ENCODE measurements at regions not wholly inside any gene's neighbourhood (a gene's known extent, or its start where the extent isn't known, plus 50 kb on each side); places are given as distances from the start of the nearest gene placed in this dataset.
"Not testable (repeated sequence)": the region's sequence is repeated elsewhere in the genome, so short reads cannot be mapped to it uniquely, and the experiment has no call there.

- H3K4me1 ChIP-seq; H3K36me3 ChIP-seq; H3K27me3 ChIP-seq; ATAC-seq; H3K4me3 ChIP-seq; intact Hi-C loops (cut with DNase I); H3K9me3 ChIP-seq; DNase-seq: not testable (repeated sequence)
- H3K27ac ChIP-seq: peak overlapping the region in 1 of 12 donors; percentile 24
- WGBS, 4 donors: 52 to 65% (median 55%) methylated on average over 4 of the region's 4 CpGs; no CpG with 5 or more reads in 1 of the 4 donors
- TF ChIP-seq, protein P1, sequence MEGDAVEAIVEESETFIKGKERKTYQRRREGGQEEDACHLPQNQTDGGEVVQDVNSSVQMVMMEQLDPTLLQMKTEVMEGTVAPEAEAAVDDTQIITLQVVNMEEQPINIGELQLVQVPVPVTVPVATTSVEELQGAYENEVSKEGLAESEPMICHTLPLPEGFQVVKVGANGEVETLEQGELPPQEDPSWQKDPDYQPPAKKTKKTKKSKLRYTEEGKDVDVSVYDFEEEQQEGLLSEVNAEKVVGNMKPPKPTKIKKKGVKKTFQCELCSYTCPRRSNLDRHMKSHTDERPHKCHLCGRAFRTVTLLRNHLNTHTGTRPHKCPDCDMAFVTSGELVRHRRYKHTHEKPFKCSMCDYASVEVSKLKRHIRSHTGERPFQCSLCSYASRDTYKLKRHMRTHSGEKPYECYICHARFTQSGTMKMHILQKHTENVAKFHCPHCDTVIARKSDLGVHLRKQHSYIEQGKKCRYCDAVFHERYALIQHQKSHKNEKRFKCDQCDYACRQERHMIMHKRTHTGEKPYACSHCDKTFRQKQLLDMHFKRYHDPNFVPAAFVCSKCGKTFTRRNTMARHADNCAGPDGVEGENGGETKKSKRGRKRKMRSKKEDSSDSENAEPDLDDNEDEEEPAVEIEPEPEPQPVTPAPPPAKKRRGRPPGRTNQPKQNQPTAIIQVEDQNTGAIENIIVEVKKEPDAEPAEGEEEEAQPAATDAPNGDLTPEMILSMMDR (IDR thresholded peaks at IDR 0.05): peak in 10 of 12 donors; percentile 23 to 46 (median 34)
Measured at GRCh38 chr9:43127949-43128348, 944.5 kb downstream of the SPATA31A6 start.

- 36 to 61% (median 38%) methylated on average over 2 of the region's 2 CpGs for WGBS, 4 donors
- H3K36me3 ChIP-seq; H3K4me3 ChIP-seq; ATAC-seq; H3K27me3 ChIP-seq; intact Hi-C loops (cut with DNase I); DNase-seq; H3K9me3 ChIP-seq; H3K4me1 ChIP-seq: not testable (repeated sequence)
- peak overlapping the region in 5 of 12 donors; percentile 14 to 60 (median 37) for H3K27ac ChIP-seq
Measured at GRCh38 chr9:43130744-43131171, 947.3 kb downstream of the SPATA31A6 start.

- ATAC-seq; H3K4me3 ChIP-seq; intact Hi-C loops (cut with DNase I); H3K4me1 ChIP-seq; H3K27ac ChIP-seq; H3K9me3 ChIP-seq; H3K27me3 ChIP-seq; H3K36me3 ChIP-seq: not testable (repeated sequence)
- WGBS, 4 donors: 46 to 67% (median 64%) methylated on average over 3 to 4 of the region's 4 CpGs
- DNase-seq: peak in 1 of 5 donors; percentile 49
Measured at GRCh38 chr9:43135440-43135839, 952.0 kb downstream of the SPATA31A6 start.

DNA sequence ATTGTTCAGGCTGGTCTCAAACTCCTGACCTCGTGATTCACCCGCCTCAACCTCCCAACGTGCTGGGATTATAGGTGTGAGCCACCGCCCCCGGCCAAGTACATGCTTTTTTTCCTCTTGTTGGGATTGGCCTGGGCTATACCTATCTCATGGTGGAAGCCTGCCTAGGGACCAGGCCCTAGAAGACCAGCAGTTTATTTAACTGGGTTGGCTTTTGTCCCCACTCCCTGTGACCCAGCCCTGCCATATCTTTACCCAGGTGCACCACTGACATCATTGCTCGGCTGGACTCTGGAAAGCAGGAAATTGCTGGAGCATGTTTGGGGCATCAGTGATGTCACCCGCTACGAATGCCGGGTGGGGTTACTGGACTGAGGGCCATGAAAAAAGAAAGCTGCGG, 955.5 kb downstream of the SPATA31A6 start:
- intact Hi-C loops (cut with DNase I); H3K4me3 ChIP-seq; H3K27me3 ChIP-seq; ATAC-seq; H3K36me3 ChIP-seq; H3K9me3 ChIP-seq; H3K4me1 ChIP-seq; DNase-seq: not testable (repeated sequence)
- peak overlapping the region in 10 of 12 donors; percentile 13 to 69 (median 53) for H3K27ac ChIP-seq
- WGBS, 4 donors: 66 to 92% (median 80%) methylated on average over 5 to 6 of the region's 10 CpGs

DNA sequence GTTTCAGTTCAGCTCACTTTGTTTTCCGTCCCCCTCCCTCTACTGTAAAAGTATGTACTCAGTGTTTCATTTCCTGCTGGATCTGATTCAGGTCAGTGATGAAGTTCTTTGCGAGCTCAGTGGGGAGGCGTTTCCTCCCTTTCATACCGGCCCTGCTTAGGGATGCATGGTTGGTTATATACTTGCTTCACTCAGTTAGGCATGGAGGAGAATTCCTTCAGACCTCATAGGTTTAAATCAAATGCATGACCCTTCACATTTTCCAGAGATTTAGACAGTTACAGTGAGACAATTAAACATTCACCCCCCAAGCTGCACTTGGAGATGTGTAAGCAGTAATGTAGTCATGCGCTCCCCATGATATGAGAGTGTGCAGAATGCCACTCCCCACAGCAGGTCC, 955.9 kb downstream of the SPATA31A6 start:
- ATAC-seq; H3K4me1 ChIP-seq; H3K9me3 ChIP-seq; DNase-seq; H3K36me3 ChIP-seq; intact Hi-C loops (cut with DNase I); H3K27me3 ChIP-seq; H3K4me3 ChIP-seq: not testable (repeated sequence)
- peak overlapping the region in 10 of 12 donors; percentile 11 to 70 (median 56) for H3K27ac ChIP-seq
- 75 to 98% methylated on average over 2 of the region's 5 CpGs; no CpG with 5 or more reads in 2 of the 4 donors for WGBS, 4 donors

DNA sequence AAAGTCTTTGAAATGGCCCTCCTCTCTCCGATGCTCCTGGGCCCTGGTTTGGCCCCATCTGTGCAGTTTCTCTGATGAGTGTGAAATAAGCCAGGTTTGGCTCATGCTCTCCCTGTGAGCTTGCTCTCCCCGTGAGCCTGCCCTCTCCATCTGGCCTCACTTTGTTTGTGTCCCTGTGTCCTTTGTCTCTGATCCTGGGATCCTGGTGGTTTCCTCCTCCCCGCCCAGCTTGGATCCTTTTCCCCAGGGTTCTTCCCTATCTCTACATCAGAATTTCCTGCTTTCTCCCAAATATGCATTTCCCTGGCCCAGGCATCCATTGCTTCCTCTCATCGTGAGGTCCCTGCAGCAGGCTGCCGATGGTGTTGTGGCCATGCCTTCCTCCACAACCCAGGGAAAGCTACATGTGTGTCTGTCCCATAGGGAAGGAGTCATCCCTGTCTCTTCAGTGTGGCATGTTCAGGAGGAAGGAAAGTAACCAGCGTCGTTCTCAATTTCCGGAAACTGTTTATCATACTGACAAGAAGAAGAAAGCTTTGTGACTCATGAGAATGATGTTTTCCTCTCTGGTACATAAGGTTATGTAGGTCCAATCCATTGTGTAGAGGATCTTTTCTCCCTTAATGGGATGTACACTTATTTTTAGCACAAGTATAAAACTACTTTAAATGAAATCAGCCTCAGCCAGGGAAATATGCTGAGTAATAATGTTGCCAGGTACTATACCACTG, 956.6 kb downstream of the SPATA31A6 start:
- intact Hi-C loops (cut with DNase I); H3K36me3 ChIP-seq; H3K27me3 ChIP-seq; H3K4me1 ChIP-seq; H3K9me3 ChIP-seq; ATAC-seq; H3K4me3 ChIP-seq: not testable (repeated sequence)
- WGBS, 4 donors: 55 to 75% (median 65%) methylated on average over 6 to 8 of the region's 8 CpGs
- DNase-seq: peak in 1 of 5 donors; percentile 29
- peak overlapping the region; percentile 11 to 70 (median 52) for H3K27ac ChIP-seq

Data from heart left ventricle (tissue), 16 donors.